ENCODE measurements at regions not wholly inside any gene's neighbourhood (a gene's known extent, or its start where the extent isn't known, plus 50 kb on each side); places are given as distances from the start of the nearest gene placed in this dataset.

DNA sequence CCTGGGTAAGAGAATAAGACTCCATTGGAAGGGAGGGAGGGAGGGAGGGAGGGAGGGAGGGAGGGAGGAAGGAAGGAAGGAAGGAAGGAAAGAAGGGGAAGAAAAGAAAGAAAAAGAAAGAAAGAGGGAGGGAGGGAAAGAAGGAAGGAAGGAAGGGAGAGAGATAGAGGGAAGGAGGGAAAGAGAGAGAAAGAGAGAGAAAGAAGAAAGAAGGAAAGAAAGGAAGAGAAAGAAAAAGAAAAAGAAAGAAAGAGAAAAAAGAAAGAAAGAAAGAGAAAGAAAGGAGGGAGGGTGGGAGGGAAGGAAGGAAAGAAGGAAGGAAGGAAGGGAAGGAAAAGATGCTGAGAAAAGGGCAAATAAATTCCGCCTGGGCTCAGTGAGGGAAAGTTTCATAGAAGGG lies 74.7 kb upstream of the IFNAR2 start:
- H3K36me3 ChIP-seq (replicated peaks in 1 of 2; ENCODE audit: control insufficient read depth in 1 of 2, insufficient read depth in 2 of 2, low read length in 1 of 2) = no peaks in the 10 kb centered on the region
- WGBS (ENCODE audit: low lambda C conversion rate) = 43% methylated on average over 1 of the region's 1 CpG
- TF ChIP-seq MXI1 (IDR thresholded peaks at IDR 0.05; ENCODE audit: low read depth, low read length) = no peak
- no peak for TF ChIP-seq NRF1 (IDR thresholded peaks at IDR 0.05; ENCODE audit: low read depth, low read length)
- no peaks in the 10 kb centered on the region for H3K4me1 ChIP-seq (ENCODE audit: control insufficient read depth in 1 of 2, insufficient read depth in 2 of 2, low read depth in 1 of 2, low read length in 1 of 2)
- H3K27me3 ChIP-seq (ENCODE audit: insufficient read depth) = peaks cover 26% of the 10 kb centered on the region; the same call in 1 of the 2 replicates
- H3K9ac ChIP-seq = no peak overlapping the region
- POLR2A ChIA-PET = no interaction called here
- no peak overlapping the region for H2AFZ ChIP-seq (ENCODE audit: low read depth)
- H3F3A ChIP-seq (replicated peaks; ENCODE audit: insufficient read depth) = no peaks in the 10 kb centered on the region
- no peak overlapping the region for H3K4me3 ChIP-seq (ENCODE audit: low read depth in 2 of 2, low read length in 1 of 2)
- DNase-seq = no peak
- no peaks in the 10 kb centered on the region for H3K9me3 ChIP-seq
- CTCF ChIA-PET = no interaction called here
- H3K79me2 ChIP-seq (ENCODE audit: insufficient read depth) = no peaks in the 10 kb centered on the region
- no peak overlapping the region for H3K4me2 ChIP-seq
- no peaks in the 10 kb centered on the region for H4K20me1 ChIP-seq (ENCODE audit: insufficient read depth)
- no peaks in the 10 kb centered on the region for H3K9me2 ChIP-seq
- no peak overlapping the region for H3K27ac ChIP-seq (ENCODE audit: low read depth in 2 of 2, low read length in 1 of 2)

DNA sequence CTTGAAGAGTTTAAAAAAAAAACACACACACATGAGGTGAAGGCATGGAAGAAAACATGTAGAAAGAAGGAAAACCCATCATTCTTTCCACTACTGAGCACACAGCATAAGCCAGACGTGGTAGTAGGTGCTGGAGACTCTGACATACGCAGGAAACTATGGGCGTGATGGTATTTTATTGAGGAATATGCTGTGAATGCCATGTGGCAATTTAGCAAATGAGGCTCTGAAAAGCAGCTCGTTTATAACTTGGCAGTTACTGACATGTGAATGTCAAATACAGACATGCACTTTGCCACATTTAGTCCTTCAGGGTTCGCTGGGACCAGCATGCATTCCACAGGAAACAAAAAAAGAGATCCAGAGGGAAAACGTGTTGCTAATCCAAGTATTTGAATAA lies 74.3 kb upstream of the IFNAR2 start:
- Histone ChIP-seq H3K27ac (ENCODE audit: low read depth in 2 of 2, low read length in 1 of 2) (no peak overlapping the region), H3K4me2 (no peak overlapping the region), H3K79me2 (ENCODE audit: insufficient read depth) (no peaks in the 10 kb centered on the region), H3K4me3 (ENCODE audit: low read depth in 2 of 2, low read length in 1 of 2) (no peak overlapping the region), H4K20me1 (ENCODE audit: insufficient read depth) (no peaks in the 10 kb centered on the region), H3K27me3 (ENCODE audit: insufficient read depth) (peaks cover 23% of the 10 kb centered on the region; the same call in 1 of the 2 replicates), H3K9ac (no peak overlapping the region), H3K36me3 (replicated peaks in 1 of 2; ENCODE audit: control insufficient read depth in 1 of 2, insufficient read depth in 2 of 2, low read length in 1 of 2) (no peaks in the 10 kb centered on the region), H3F3A (replicated peaks; ENCODE audit: insufficient read depth) (no peaks in the 10 kb centered on the region), H3K9me2 (no peaks in the 10 kb centered on the region), H2AFZ (ENCODE audit: low read depth) (no peak overlapping the region), H3K4me1 (ENCODE audit: control insufficient read depth in 1 of 2, insufficient read depth in 2 of 2, low read depth in 1 of 2, low read length in 1 of 2) (no peaks in the 10 kb centered on the region), H3K9me3 (no peaks in the 10 kb centered on the region)
- no peak for DNase-seq
- TF ChIP-seq, protein P1, sequence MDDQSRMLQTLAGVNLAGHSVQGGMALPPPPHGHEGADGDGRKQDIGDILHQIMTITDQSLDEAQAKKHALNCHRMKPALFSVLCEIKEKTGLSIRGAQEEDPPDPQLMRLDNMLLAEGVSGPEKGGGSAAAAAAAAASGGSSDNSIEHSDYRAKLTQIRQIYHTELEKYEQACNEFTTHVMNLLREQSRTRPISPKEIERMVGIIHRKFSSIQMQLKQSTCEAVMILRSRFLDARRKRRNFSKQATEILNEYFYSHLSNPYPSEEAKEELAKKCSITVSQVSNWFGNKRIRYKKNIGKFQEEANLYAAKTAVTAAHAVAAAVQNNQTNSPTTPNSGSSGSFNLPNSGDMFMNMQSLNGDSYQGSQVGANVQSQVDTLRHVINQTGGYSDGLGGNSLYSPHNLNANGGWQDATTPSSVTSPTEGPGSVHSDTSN (IDR thresholded peaks at IDR 0.05) = no peak
- TF ChIP-seq EP300 (IDR thresholded peaks at IDR 0.05; ENCODE audit: borderline replicate concordance in 1 of 2, low read depth in 1 of 2, low read length in 1 of 2) (no peak), GATA2 (CRISPR knock-in tag; IDR thresholded peaks at IDR 0.05) (no peak), TEAD4 (IDR thresholded peaks at IDR 0.05; ENCODE audit: borderline replicate concordance, insufficient read depth) (no peak), NFIC (IDR thresholded peaks at IDR 0.05; ENCODE audit: borderline replicate concordance) (no peak), FOSL2 (IDR thresholded peaks at IDR 0.05; ENCODE audit: borderline replicate concordance, low read depth) (no peak), RFX5 (IDR thresholded peaks at IDR 0.05; ENCODE audit: low read length) (no peak), SMC3 (IDR thresholded peaks at IDR 0.05; ENCODE audit: low read depth, low read length) (no peak), RCOR1 (IDR thresholded peaks at IDR 0.05; ENCODE audit: low read length) (no peak), CHD2 (IDR thresholded peaks at IDR 0.05; ENCODE audit: low read length, partially characterized antibody) (no peak), TCF12 (IDR thresholded peaks at IDR 0.05) (no peak), YY1 (IDR thresholded peaks at IDR 0.05; ENCODE audit: low read depth) (no peak)
- TF ChIP-seq, protein P2, sequence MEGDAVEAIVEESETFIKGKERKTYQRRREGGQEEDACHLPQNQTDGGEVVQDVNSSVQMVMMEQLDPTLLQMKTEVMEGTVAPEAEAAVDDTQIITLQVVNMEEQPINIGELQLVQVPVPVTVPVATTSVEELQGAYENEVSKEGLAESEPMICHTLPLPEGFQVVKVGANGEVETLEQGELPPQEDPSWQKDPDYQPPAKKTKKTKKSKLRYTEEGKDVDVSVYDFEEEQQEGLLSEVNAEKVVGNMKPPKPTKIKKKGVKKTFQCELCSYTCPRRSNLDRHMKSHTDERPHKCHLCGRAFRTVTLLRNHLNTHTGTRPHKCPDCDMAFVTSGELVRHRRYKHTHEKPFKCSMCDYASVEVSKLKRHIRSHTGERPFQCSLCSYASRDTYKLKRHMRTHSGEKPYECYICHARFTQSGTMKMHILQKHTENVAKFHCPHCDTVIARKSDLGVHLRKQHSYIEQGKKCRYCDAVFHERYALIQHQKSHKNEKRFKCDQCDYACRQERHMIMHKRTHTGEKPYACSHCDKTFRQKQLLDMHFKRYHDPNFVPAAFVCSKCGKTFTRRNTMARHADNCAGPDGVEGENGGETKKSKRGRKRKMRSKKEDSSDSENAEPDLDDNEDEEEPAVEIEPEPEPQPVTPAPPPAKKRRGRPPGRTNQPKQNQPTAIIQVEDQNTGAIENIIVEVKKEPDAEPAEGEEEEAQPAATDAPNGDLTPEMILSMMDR (IDR thresholded peaks at IDR 0.05) = no peak
- ChIA-PET POLR2A (no interaction called here), CTCF (no interaction called here)
- 5% methylated on average over 6 of the region's 6 CpGs for WGBS (ENCODE audit: low lambda C conversion rate)
